IMR-90 (cell line): ENCODE measurements at regions not wholly inside any gene's neighbourhood (a gene's known extent, or its start where the extent isn't known, plus 50 kb on each side); places are given as distances from the start of the nearest gene placed in this dataset.

Experiments used
- ATAC-seq: fragments of 200-7000 bp; cut with Tn5 transposase; 2 replicates; pipeline ENCODE4 v1.9.1; 2020; ENCODE audit warnings: low read depth, mild to moderate bottlenecking, moderate library complexity
- BruUV-seq: library from RNA; stranded (reverse); fragments of 400-500 nt; replicated peaks from 2 replicates; lab custom pipeline; 2021; lab: Mats Ljungman, UMichigan
- CTCF ChIA-PET: fragments of 300-600 bp; formaldehyde crosslinking; extraction: SDS; loops from one replicate; lab custom pipeline; 2021; ENCODE audit warnings: antibody characterized with exemption; lab: Yijun Ruan, JAX
- POLR2A ChIA-PET: fragments of 300-600 bp; sonication (Branson Sonifier 250); formaldehyde crosslinking; loops from one replicate; lab custom pipeline; 2022; ENCODE audit warnings: antibody characterized with exemption; ENCODE audit not compliant: unreplicated experiment; lab: Charles Lee
- DNase-seq: peaks from one replicate; pipeline ENCODE4 v3.0.0; 2013
- H2AFZ ChIP-seq: replicated peaks from 2 replicates; pipeline ENCODE3; 2013; ENCODE audit warnings: low read length, mild to moderate bottlenecking; ENCODE audit not compliant: poor library complexity
- H2AK5ac ChIP-seq: 2 replicates; pipeline ENCODE4 v1.6.1; 2013; ENCODE audit warnings: low read depth, low read length, inconsistent platforms
- H2AK9ac ChIP-seq: replicated peaks from 2 replicates; pipeline ENCODE3; 2013; ENCODE audit warnings: mild to moderate bottlenecking, low read depth, low read length, moderate library complexity; ENCODE audit not compliant: poor library complexity
- H2BK120ac ChIP-seq: 2 replicates; pipeline ENCODE4 v1.6.1; 2013; ENCODE audit warnings: low read depth, low read length, inconsistent platforms
- H2BK15ac ChIP-seq: 3 replicates; pipeline ENCODE4 v1.6.1; 2013; ENCODE audit warnings: low read depth, low read length, inconsistent platforms
- H2BK20ac ChIP-seq: 2 replicates; pipeline ENCODE4 v1.6.1; 2013; ENCODE audit warnings: low read depth, mild to moderate bottlenecking, inconsistent platforms, low read length, moderate library complexity
- H2BK5ac ChIP-seq: 2 replicates; pipeline ENCODE4 v1.6.1; 2013; ENCODE audit warnings: mild to moderate bottlenecking, low read depth, low read length, inconsistent platforms; ENCODE audit not compliant: poor library complexity, severe bottlenecking
- H3K14ac ChIP-seq: replicated peaks from 2 replicates; pipeline ENCODE4 v1.6.1; 2013; ENCODE audit warnings: low read depth, low read length, inconsistent platforms
- H3K18ac ChIP-seq: 2 replicates; pipeline ENCODE4 v1.6.1; 2013; ENCODE audit warnings: low read depth, low read length, control low read depth
- H3K23ac ChIP-seq: 2 replicates; pipeline ENCODE4 v1.6.1; 2013; ENCODE audit warnings: low read depth, low read length, inconsistent platforms
- H3K27ac ChIP-seq: 2 replicates; pipeline ENCODE4 v1.5.1; 2013; ENCODE audit warnings: mild to moderate bottlenecking, control low read depth, low read length; ENCODE audit not compliant: insufficient read depth
- H3K27me3 ChIP-seq: 2 replicates; pipeline ENCODE4 v1.6.1; 2013; ENCODE audit warnings: low read length; ENCODE audit not compliant: control insufficient read depth, insufficient read depth
- H3K36me3 ChIP-seq: 2 replicates; pipeline ENCODE4 v1.6.1; 2013; ENCODE audit warnings: low read length, mixed read lengths; ENCODE audit not compliant: control insufficient read depth, insufficient read depth
- H3K4ac ChIP-seq: 2 replicates; pipeline ENCODE4 v1.6.1; 2013; ENCODE audit warnings: low read depth, low read length, inconsistent platforms
- H3K4me1 ChIP-seq: 2 replicates; pipeline ENCODE4 v1.6.1; 2013; ENCODE audit warnings: low read length, mixed read lengths; ENCODE audit not compliant: control insufficient read depth, insufficient read depth
- H3K4me2 ChIP-seq: 2 replicates; pipeline ENCODE4 v1.6.1; 2013; ENCODE audit warnings: low read depth, mild to moderate bottlenecking, control low read depth, low read length, moderate library complexity
- H3K4me3 ChIP-seq: 2 replicates; pipeline ENCODE4 v1.5.1; 2013; ENCODE audit warnings: low read depth, mild to moderate bottlenecking, control low read depth, low read length, moderate library complexity; ENCODE audit not compliant: insufficient read depth
- H3K56ac ChIP-seq: 2 replicates; pipeline ENCODE4 v1.6.1; 2013; ENCODE audit warnings: low read length, inconsistent platforms; ENCODE audit not compliant: insufficient read depth; ENCODE audit errors: extremely low read depth
- H3K79me1 ChIP-seq, 2 experiments: 2 replicates each; pipeline ENCODE4 v1.6.1; 2013; ENCODE audit warnings: low read length in 2 of 2, inconsistent platforms in 1 of 2, low read depth in 1 of 2
- H3K9ac ChIP-seq: 2 replicates; pipeline ENCODE4 v1.6.1; 2013; ENCODE audit warnings: low read depth, low read length, control low read depth
- H3K9me1 ChIP-seq: 2 replicates; pipeline ENCODE4 v1.6.1; 2013; ENCODE audit warnings: low read length, inconsistent platforms; ENCODE audit not compliant: insufficient read depth
- H3K9me3 ChIP-seq: 2 replicates; pipeline ENCODE4 v1.6.1; 2013; ENCODE audit warnings: low read length; ENCODE audit not compliant: control insufficient read depth, insufficient read depth
- H4K20me1 ChIP-seq: 2 replicates; pipeline ENCODE4 v1.6.1; 2013; ENCODE audit warnings: low read length, inconsistent platforms; ENCODE audit not compliant: insufficient read depth
- H4K5ac ChIP-seq: 2 replicates; pipeline ENCODE4 v1.6.1; 2013; ENCODE audit warnings: mild to moderate bottlenecking, low read depth, low read length, control low read depth
- H4K8ac ChIP-seq, 2 experiments: 2 replicates each; pipeline ENCODE4 v1.6.1; 2013; ENCODE audit warnings: low read depth in 2 of 2, low read length in 2 of 2, control low read depth in 1 of 2, inconsistent platforms in 1 of 2
- H4K91ac ChIP-seq: 2 replicates; pipeline ENCODE4 v1.6.1; 2013; ENCODE audit warnings: low read depth, low read length, inconsistent platforms; ENCODE audit not compliant: insufficient read depth
- NFE2L2 ChIP-seq: fragments of 150-350 bp; IDR thresholded peaks from 2 replicates; pipeline ENCODE4 v1.6.1; 2016; ENCODE audit warnings: low read depth, mild to moderate bottlenecking, low read length
- RAD21 ChIP-seq: IDR thresholded peaks from 2 replicates; pipeline ENCODE4 v1.6.1; 2012; ENCODE audit warnings: low read length, improper control_type of control experiment
- RCOR1 ChIP-seq: IDR thresholded peaks from 2 replicates; pipeline ENCODE4 v1.6.1; 2012; ENCODE audit warnings: mild to moderate bottlenecking, low read length, improper control_type of control experiment; ENCODE audit not compliant: insufficient replicate concordance
- WGBS, 2 experiments: methylation state at CpG; one replicate each; pipeline versions ENCODE4 v1.1.5 to v1.1.7; 2013; ENCODE audit warnings: missing lambda C conversion rate in 2 of 2; ENCODE audit not compliant: insufficient read length in 1 of 2; ENCODE audit errors: extremely low coverage in 2 of 2; 5-methylcytosine and 5-hydroxymethylcytosine counted together
- dilution Hi-C: fragments of 300-500 bp; cut with HindIII; formaldehyde crosslinking; loops from one replicate; pipeline ENCODE4 v1.14.3; 2018; ENCODE audit warnings: low sequenced_read_pairs; ENCODE audit not compliant: unreplicated experiment
- in situ Hi-C: fragments of 300-500 bp; cut with MboI; formaldehyde crosslinking; loops from 3 replicates; pipeline ENCODE4 v1.14.3; 2019; ENCODE audit warnings: low sequenced_read_pairs, inconsistent platforms, mixed read lengths
- intact Hi-C: fragments of 100-400 bp; cut with micrococcal nuclease; formaldehyde crosslinking; loops from 2 replicates; pipeline ENCODE4 v1.10.0; 2022
- TF ChIP-seq, protein P1 (sequence below): conservative IDR thresholded peaks from 2 replicates; pipeline ENCODE4 v1.5.1; 2012; ENCODE audit warnings: mild to moderate bottlenecking, low read depth, low read length, improper control_type of control experiment

DNA sequence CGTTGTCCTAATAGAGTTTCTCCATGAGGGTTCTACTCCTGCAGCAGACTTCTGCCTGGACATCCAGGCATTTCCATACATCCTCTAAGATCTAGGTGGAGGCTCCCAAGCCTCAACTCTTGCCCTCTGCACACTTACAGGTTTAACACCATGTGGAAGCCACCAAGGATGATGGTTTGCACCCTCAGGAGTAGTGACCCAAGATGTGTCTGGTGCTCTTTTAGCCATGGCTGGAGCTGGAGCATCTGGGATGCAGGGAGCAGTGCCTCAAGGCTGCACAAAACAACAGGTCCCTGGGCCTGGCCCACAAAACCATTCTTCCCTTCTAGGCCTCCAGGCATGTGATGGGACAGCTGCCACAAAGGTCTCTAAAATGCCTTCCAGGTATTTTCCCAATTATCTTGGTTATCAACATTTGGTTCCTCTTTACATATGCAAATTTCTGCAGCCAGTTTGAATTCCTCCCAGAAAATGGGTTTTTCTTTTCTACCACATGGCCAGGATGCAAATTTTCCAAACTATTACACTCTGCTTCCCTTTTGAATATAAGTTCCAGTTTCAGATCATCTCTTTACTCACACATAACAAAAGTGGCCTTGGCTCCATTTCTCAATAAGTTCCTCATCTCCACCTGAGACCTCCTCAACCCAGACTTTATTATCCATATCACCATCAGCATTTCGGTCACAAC lies 69.5 kb upstream of the GNAZ start:
- ATAC-seq: no peak
- POLR2A ChIA-PET: no interaction called here

More for the DNA sequence above, 69.5 kb upstream of the GNAZ start:
- H2AK9ac ChIP-seq: no peak overlapping the region
- H3K79me1 ChIP-seq: no peaks in the 10 kb centered on the region
- no peak overlapping the region for H3K4me2 ChIP-seq
- no peaks in the 10 kb centered on the region for H3K4me1 ChIP-seq
- no peak for DNase-seq
- H4K91ac ChIP-seq: no peak overlapping the region
- no peak overlapping the region for H2AFZ ChIP-seq
- no peak overlapping the region for H2BK15ac ChIP-seq
- no peaks in the 10 kb centered on the region for H3K27me3 ChIP-seq
- TF ChIP-seq NFE2L2: no peak
- TF ChIP-seq, protein P1, sequence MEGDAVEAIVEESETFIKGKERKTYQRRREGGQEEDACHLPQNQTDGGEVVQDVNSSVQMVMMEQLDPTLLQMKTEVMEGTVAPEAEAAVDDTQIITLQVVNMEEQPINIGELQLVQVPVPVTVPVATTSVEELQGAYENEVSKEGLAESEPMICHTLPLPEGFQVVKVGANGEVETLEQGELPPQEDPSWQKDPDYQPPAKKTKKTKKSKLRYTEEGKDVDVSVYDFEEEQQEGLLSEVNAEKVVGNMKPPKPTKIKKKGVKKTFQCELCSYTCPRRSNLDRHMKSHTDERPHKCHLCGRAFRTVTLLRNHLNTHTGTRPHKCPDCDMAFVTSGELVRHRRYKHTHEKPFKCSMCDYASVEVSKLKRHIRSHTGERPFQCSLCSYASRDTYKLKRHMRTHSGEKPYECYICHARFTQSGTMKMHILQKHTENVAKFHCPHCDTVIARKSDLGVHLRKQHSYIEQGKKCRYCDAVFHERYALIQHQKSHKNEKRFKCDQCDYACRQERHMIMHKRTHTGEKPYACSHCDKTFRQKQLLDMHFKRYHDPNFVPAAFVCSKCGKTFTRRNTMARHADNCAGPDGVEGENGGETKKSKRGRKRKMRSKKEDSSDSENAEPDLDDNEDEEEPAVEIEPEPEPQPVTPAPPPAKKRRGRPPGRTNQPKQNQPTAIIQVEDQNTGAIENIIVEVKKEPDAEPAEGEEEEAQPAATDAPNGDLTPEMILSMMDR: no peak
- TF ChIP-seq RAD21: no peak
- TF ChIP-seq RCOR1: no peak
- no peak overlapping the region for H4K8ac ChIP-seq
- no peak overlapping the region for H3K4me3 ChIP-seq
- H3K4ac ChIP-seq: no peak overlapping the region
- no peak overlapping the region for H4K5ac ChIP-seq
- in situ Hi-C loops: no loop called here
- H3K23ac ChIP-seq: no peak overlapping the region
- no peak overlapping the region for H3K56ac ChIP-seq
- intact Hi-C loops: no loop called here
- no peaks in the 10 kb centered on the region for H3K36me3 ChIP-seq
- no peak overlapping the region for H3K18ac ChIP-seq
- H3K9me3 ChIP-seq: peaks cover 2% of the 10 kb centered on the region; the same call in 1 of the 2 replicates
- H3K9me1 ChIP-seq: no peaks in the 10 kb centered on the region
- 0% methylated on average over 1 of the region's 2 CpGs; no CpG with 5 or more reads in 1 of the 2 experiments for WGBS, 2 experiments
- no peak overlapping the region for H2BK120ac ChIP-seq
- no peak overlapping the region for H2BK20ac ChIP-seq
- dilution Hi-C loops: no loop called here
- no peak overlapping the region for H3K14ac ChIP-seq
- H4K20me1 ChIP-seq: no peaks in the 10 kb centered on the region
- H3K9ac ChIP-seq: no peak overlapping the region
- H3K27ac ChIP-seq: no peak overlapping the region
- CTCF ChIA-PET: no interaction called here
- no TSS peak for BruUV-seq
- H2AK5ac ChIP-seq: no peak overlapping the region
- H2BK5ac ChIP-seq: no peak overlapping the region
